H1 (cell line): ENCODE measurements at regions not wholly inside any gene's neighbourhood (a gene's known extent, or its start where the extent isn't known, plus 50 kb on each side); places are given as distances from the start of the nearest gene placed in this dataset.

Experiments
- CTCF ChIA-PET: fragments of 300-600 bp; sonication (Branson Sonifier 250); formaldehyde crosslinking; loops from one replicate; lab custom pipeline; 2021; ENCODE audit not compliant: partially characterized antibody; lab: Charles Lee
- POLR2A ChIA-PET: fragments of 300-600 bp; sonication (Branson Sonifier 250); formaldehyde crosslinking; loops from one replicate; lab custom pipeline; 2021; ENCODE audit warnings: inconsistent platforms; ENCODE audit not compliant: partially characterized antibody; lab: Charles Lee
- DNase-seq, 2 experiments: peaks; one replicate each; pipeline versions ENCODE4 v3.0.0 to v3.0.0-alpha.2; 2010 to 2022; ENCODE audit warnings: low spot score in 2 of 2, low read depth in 1 of 2, mixed read lengths in 1 of 2
- FAIRE-seq: peaks from 2 replicates; lab custom pipeline; 2011; peaks lifted over from hg19 to GRCh38; lab: Jason Lieb, UNC
- H2AFZ ChIP-seq: 2 replicates; pipeline ENCODE4 v1.8.1; 2012; ENCODE audit warnings: low read length, inconsistent platforms
- H2AK5ac ChIP-seq: 2 replicates; pipeline ENCODE4 v1.6.1; 2013; ENCODE audit warnings: low read depth, low read length
- H2BK120ac ChIP-seq: replicated peaks from 2 replicates; pipeline ENCODE3; 2013; ENCODE audit warnings: low read depth, low read length, inconsistent platforms
- H2BK12ac ChIP-seq: 2 replicates; pipeline ENCODE4 v1.6.1; 2013; ENCODE audit warnings: low read depth, low read length
- H2BK15ac ChIP-seq: 2 replicates; pipeline ENCODE4 v1.6.1; 2013; ENCODE audit warnings: low read length
- H2BK20ac ChIP-seq: 2 replicates; pipeline ENCODE4 v1.6.1; 2013; ENCODE audit warnings: low read length
- H2BK5ac ChIP-seq: 2 replicates; pipeline ENCODE4 v1.6.1; 2013; ENCODE audit warnings: low read depth, low read length
- H3K14ac ChIP-seq: 2 replicates; pipeline ENCODE4 v1.6.1; 2013; ENCODE audit warnings: inconsistent platforms; ENCODE audit not compliant: insufficient read length
- H3K18ac ChIP-seq: 2 replicates; pipeline ENCODE4 v1.6.1; 2013; ENCODE audit warnings: low read length; ENCODE audit errors: extremely low read depth
- H3K23ac ChIP-seq: 2 replicates; pipeline ENCODE4 v1.6.1; 2013; ENCODE audit warnings: inconsistent platforms; ENCODE audit not compliant: insufficient read length
- H3K23me2 ChIP-seq: 2 replicates; pipeline ENCODE4 v1.6.1; 2013; ENCODE audit warnings: low read depth, low read length
- H3K27ac ChIP-seq: 2 replicates; pipeline ENCODE4 v1.6.1; 2011; ENCODE audit warnings: low read depth, low read length, inconsistent platforms
- H3K27me3 ChIP-seq, 4 experiments: replicated peaks in 1 of 4; 1 replicate in 1 of 4; 2 replicates in 3 of 4; pipeline versions ENCODE4 v1.6.1 to v1.8.1; 2011 to 2013; ENCODE audit warnings: low read length in 3 of 4, mild to moderate bottlenecking in 3 of 4, inconsistent platforms in 2 of 4, mixed read lengths in 2 of 4, moderate library complexity in 1 of 4; ENCODE audit not compliant: control insufficient read depth in 3 of 4, insufficient read depth in 3 of 4; ENCODE audit errors: extremely low read depth in 1 of 4
- H3K36me3 ChIP-seq, 4 experiments: 2 replicates each; pipeline versions ENCODE4 v1.6.1 to v1.8.1; 2011 to 2013; ENCODE audit warnings: mild to moderate bottlenecking in 4 of 4, low read length in 3 of 4, moderate library complexity in 2 of 4, control low read depth in 1 of 4, inconsistent platforms in 1 of 4; ENCODE audit not compliant: insufficient read depth in 4 of 4, control insufficient read depth in 2 of 4
- H3K4ac ChIP-seq: replicated peaks from 2 replicates; pipeline ENCODE3; 2013; ENCODE audit warnings: low read length, low read depth, mixed read lengths, inconsistent platforms; ENCODE audit not compliant: insufficient read length
- H3K4me1 ChIP-seq, 4 experiments: replicated peaks in 1 of 4; 1 replicate in 1 of 4; 2 replicates in 3 of 4; pipeline versions ENCODE4 v1.6.1 to v1.8.1; 2011 to 2013; ENCODE audit warnings: low read length in 3 of 4, inconsistent platforms in 2 of 4, mixed read lengths in 1 of 4; ENCODE audit not compliant: insufficient read depth in 4 of 4, control insufficient read depth in 3 of 4
- H3K4me2 ChIP-seq, 2 experiments: 2 replicates each; pipeline versions ENCODE4 v1.6.1 to v1.8.1; 2011 to 2013; ENCODE audit warnings: low read depth in 2 of 2, low read length in 2 of 2, control low read depth in 1 of 2, inconsistent platforms in 1 of 2, mild to moderate bottlenecking in 1 of 2; ENCODE audit not compliant: insufficient read depth in 1 of 2
- H3K4me3 ChIP-seq, 4 experiments: fragments of 200-600, 300-600 bp in 1 of 4; sonication (generic), shearing (Covaris generic), sonication (Bioruptor Twin) in 1 of 4; 2 replicates each; pipeline versions ENCODE4 v1.5.1 to v1.8.1; 2011 to 2016; ENCODE audit warnings: low read length in 4 of 4, low read depth in 3 of 4, control low read depth in 2 of 4, inconsistent platforms in 2 of 4, mild to moderate bottlenecking in 2 of 4, mixed read lengths in 1 of 4, moderate library complexity in 1 of 4; ENCODE audit not compliant: insufficient read depth in 2 of 4; ENCODE audit errors: extremely low read depth in 1 of 4
- H3K56ac ChIP-seq: replicated peaks from 2 replicates; pipeline ENCODE3; 2013; ENCODE audit warnings: low read depth, mild to moderate bottlenecking, mixed read lengths, low read length, inconsistent platforms; ENCODE audit not compliant: insufficient read length
- H3K79me1 ChIP-seq: 2 replicates; pipeline ENCODE4 v1.6.1; 2013; ENCODE audit warnings: low read depth, low read length, control low read depth
- H3K79me2 ChIP-seq, 2 experiments: 2 replicates each; pipeline versions ENCODE4 v1.6.1 to v1.8.1; 2012 to 2013; ENCODE audit warnings: low read length in 2 of 2, mild to moderate bottlenecking in 2 of 2, inconsistent platforms in 1 of 2; ENCODE audit not compliant: insufficient read depth in 2 of 2, control insufficient read depth in 1 of 2
- H3K9ac ChIP-seq, 4 experiments: replicated peaks in 1 of 4; 1 replicate in 1 of 4; 2 replicates in 3 of 4; pipeline versions ENCODE4 v1.6.1 to v1.8.1; 2011 to 2013; ENCODE audit warnings: low read depth in 3 of 4, low read length in 3 of 4, control low read depth in 2 of 4, mild to moderate bottlenecking in 2 of 4, moderate library complexity in 2 of 4, inconsistent platforms in 1 of 4; ENCODE audit errors: extremely low read depth in 1 of 4
- H3K9me3 ChIP-seq, 2 experiments: 2 replicates each; pipeline versions ENCODE4 v1.6.1 to v1.8.1; 2012 to 2013; ENCODE audit warnings: mild to moderate bottlenecking in 2 of 2, moderate library complexity in 2 of 2, control low read depth in 1 of 2, inconsistent platforms in 1 of 2, low read depth in 1 of 2, low read length in 1 of 2, mixed read lengths in 1 of 2; ENCODE audit not compliant: insufficient read depth in 2 of 2
- H4K20me1 ChIP-seq, 2 experiments: replicated peaks in 1 of 2; 2 replicates each; pipeline versions ENCODE3 to v1.8.1; 2011 to 2013; ENCODE audit warnings: inconsistent platforms in 2 of 2, low read length in 2 of 2, mild to moderate bottlenecking in 1 of 2; ENCODE audit not compliant: insufficient read depth in 2 of 2, control insufficient read depth in 1 of 2
- H4K5ac ChIP-seq: 2 replicates; pipeline ENCODE4 v1.6.1; 2013; ENCODE audit warnings: low read length, low read depth, mixed read lengths, inconsistent platforms; ENCODE audit not compliant: insufficient read length
- H4K8ac ChIP-seq: 2 replicates; pipeline ENCODE4 v1.8.0; 2013; ENCODE audit warnings: mild to moderate bottlenecking, moderate library complexity, low read length, inconsistent platforms; ENCODE audit not compliant: insufficient read depth; ENCODE audit errors: extremely low read depth
- H4K91ac ChIP-seq: replicated peaks from 2 replicates; pipeline ENCODE3; 2013; ENCODE audit warnings: low read length, mixed read lengths, inconsistent platforms; ENCODE audit not compliant: insufficient read length
- ASH2L ChIP-seq: fragments of 200-600, 300-600 bp; sonication (generic); IDR thresholded peaks from one replicate; pipeline ENCODE4 v1.7.1; 2017; ENCODE audit warnings: low read length
- EP300 ChIP-seq, 2 experiments: IDR thresholded peaks; 1 replicate in 1 of 2; 2 replicates in 1 of 2; pipeline ENCODE4 v1.6.1; 2011 to 2012; ENCODE audit warnings: low read depth in 2 of 2, low read length in 2 of 2, mild to moderate bottlenecking in 2 of 2, borderline replicate concordance in 1 of 2, inconsistent platforms in 1 of 2, moderate library complexity in 1 of 2
- EZH2 ChIP-seq: fragments of 200-600 bp; sonication (generic); IDR thresholded peaks from 2 replicates; pipeline ENCODE4 v1.7.1; 2012; ENCODE audit warnings: low read depth, mild to moderate bottlenecking, moderate library complexity, low read length, inconsistent platforms; ENCODE audit not compliant: severe bottlenecking
- WGBS, 2 experiments: shearing (Covaris generic) in 1 of 2; methylation state at CpG; one replicate each; pipeline versions ENCODE4 v1.1.6 to v1.1.7; 2013 to 2015; ENCODE audit warnings: low lambda C conversion rate in 2 of 2, mixed read lengths in 2 of 2, inconsistent platforms in 1 of 2, low coverage in 1 of 2, missing lambda C conversion rate in 1 of 2; ENCODE audit not compliant: insufficient replicate concordance in 2 of 2, insufficient coverage in 1 of 2, insufficient read length in 1 of 2; ENCODE audit errors: extremely low coverage in 1 of 2, missing lambda C conversion rate in 1 of 2; 5-methylcytosine and 5-hydroxymethylcytosine counted together

DNA sequence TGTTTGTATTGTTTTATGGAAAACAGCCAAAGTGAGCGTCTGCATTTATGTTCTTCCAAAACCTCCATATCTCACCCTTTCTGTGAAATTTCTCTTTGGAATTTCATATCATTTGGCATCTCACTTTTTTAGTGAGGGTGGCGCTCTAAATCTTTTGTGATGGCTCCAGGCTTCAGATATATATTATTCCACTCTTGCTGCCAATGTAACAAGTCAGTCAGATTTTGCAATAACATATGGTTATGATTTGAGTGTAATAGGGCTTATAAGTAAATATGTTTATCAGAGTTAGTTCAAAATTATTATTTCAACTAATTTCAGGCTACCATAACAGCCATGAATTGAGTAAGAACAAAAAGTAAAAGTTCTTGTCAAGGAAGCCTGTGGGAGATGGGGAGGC, 314.7 kb downstream of the PDGFC start:
- Histone ChIP-seq H3K27ac (no peak overlapping the region), H3K9ac (no peak overlapping the region), H3K4me3 (no peak overlapping the region), H2BK15ac (no peak overlapping the region), H2AFZ (no peak overlapping the region), H2BK5ac (no peak overlapping the region), H2BK120ac (no peak overlapping the region), H2BK20ac (no peak overlapping the region), H3K79me1 (no peaks in the 10 kb centered on the region), H2AK5ac (no peak overlapping the region), H2BK12ac (no peak overlapping the region), H3K79me2 (no peaks in the 10 kb centered on the region), H3K4me2 (no peak overlapping the region), H3K9me3 (0 out of 4 replicates have a peak, but pooled peaks cover 0 to 7% of the 10 kb centered on the region in 2 experiments), H3K27me3 (no peaks in the 10 kb centered on the region), H3K4me1 (no peaks in the 10 kb centered on the region), H4K5ac (no peak overlapping the region), H4K8ac (no peak overlapping the region), H3K18ac (no peak overlapping the region), H3K36me3 (no peaks in the 10 kb centered on the region), H3K23ac (no peak overlapping the region), H4K20me1 (no peaks in the 10 kb centered on the region), H3K4ac (no peak overlapping the region), H4K91ac (no peak overlapping the region), H3K23me2 (no peaks in the 10 kb centered on the region), H3K14ac (no peak overlapping the region), H3K56ac (no peak overlapping the region)
- FAIRE-seq (no peak), DNase-seq (no peak)
- ChIA-PET CTCF (interaction anchor here (1.0 kb wide), 1 partner anchor 181 kb away, joined by 3 read pairs; no protein-coding TSS in a partner anchor), POLR2A (no interaction called here)
- WGBS, 2 experiments, result 79% methylated on average over 2 of the region's 2 CpGs; no CpG with 5 or more reads in 1 of the 2 experiments
- TF ChIP-seq ASH2L (no peak), EZH2 (no peak), EP300 (IDR thresholded peaks at IDR 0.05; ENCODE audit: borderline replicate concordance in 1 of 2, low read depth in 2 of 2, low read length in 2 of 2) (no peak)
